HG03432 (cell line): ENCODE measurements at regions not wholly inside any gene's neighbourhood (a gene's known extent, or its start where the extent isn't known, plus 50 kb on each side); places are given as distances from the start of the nearest gene placed in this dataset.

ENCODE experiments used
- ATAC-seq: cut with Tn5 transposase; IDR thresholded peaks from one replicate; pipeline ENCODE4 v1.9.1; 2021; ENCODE audit warnings: mild to moderate bottlenecking, moderate library complexity; ENCODE audit not compliant: unreplicated experiment

DNA sequence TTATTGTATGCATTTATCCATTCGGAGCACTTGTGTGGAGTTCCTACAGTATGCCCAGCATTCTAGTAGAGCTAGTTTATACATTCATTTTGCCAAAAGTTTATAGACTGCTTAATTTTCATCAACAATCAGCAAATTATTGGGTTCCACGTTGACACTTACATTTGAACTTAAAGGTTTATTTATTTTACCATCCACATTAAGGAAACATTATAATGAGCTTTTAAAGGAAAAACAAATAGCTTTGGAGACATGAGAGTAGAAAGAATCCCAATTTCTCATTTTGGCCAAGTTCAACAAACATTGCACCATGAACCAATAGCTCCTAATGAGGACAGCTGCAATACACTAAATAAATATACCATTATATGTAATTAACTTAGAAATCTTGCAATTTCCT, 501.2 kb upstream of the SMIM21 start:
- no peak for ATAC-seq

DNA sequence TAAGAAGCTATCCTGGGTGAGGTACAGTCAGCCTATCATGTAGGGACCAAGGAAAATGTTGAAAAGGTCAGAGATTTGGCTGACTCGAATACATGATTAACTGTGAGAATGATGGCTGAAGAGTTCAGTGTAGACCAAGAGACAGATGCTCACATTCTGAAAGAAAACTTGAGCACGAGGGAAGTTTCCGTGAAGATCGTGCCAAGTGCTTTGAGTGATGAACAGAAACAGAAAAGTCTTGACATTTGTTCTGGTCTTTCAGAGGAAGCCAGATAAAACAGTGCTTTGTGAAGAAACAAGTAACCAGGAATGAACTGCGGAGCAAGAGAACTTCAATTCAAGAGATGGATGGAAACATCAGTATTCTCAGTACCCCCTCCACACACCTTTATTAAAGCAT, 500.3 kb upstream of the SMIM21 start:
- no peak for ATAC-seq

GRCh38 chr18:75926811-75927210, 499.3 kb upstream of the SMIM21 start:
- no peak for ATAC-seq

DNA sequence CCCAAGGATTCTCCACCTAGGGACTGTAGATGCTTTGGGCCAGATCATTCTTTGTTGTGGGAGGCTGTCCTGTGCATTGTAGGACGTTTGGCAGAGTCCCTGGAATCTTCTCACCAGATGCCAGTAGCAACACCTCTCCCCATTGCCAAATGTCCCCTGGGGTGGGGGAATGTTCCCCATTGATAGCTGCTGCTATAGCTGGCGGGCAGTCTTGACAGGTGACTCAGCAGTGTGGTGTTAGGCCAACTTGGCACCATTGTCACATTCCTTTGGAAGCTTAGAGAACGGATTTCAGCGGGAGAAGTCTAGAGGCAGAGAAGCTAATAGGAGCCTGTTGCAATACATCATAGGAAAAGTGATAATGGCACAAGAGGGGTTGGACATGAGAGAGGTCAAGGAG, 495.7 kb upstream of the SMIM21 start:
- ATAC-seq = no peak

GRCh38 chr18:75916624-75916982, 489.1 kb upstream of the SMIM21 start:
- ATAC-seq = no peak

DNA sequence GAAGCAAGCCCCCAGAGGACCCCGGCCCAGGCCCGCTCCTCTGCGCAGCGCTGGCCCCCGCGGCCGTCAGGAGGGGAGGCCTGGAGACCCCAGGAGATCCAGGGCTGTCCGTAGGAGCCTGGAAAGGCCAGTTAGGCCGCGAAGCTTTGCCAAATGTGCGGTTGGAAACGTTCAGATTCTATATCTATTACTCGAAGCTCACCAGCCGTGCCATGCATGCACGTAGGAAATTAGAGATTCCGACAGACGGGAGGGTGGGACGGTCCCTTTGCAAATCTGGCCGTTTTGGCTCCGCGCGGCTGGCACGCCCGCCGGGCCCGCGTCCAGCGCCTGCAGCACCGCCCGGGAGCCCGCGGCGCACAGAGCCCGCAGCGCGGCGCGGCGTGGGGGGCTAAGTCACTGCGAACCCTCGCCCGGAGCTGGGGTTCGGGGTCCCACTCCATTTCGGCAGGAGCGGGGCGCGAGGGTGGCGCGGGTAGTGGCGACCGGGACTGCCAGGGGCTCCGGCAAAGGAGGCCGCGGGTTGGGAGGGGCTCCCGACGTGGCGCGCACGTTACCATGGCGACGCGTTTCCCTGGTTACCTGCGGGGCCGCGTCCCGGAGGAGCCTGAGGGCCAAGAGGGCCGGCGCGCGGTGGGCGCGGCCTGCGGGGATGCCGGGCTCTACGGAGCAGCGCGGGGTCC, 488.6 kb upstream of the SMIM21 start:
- no peak for ATAC-seq

GRCh38 chr18:75912829-75913228, 485.3 kb upstream of the SMIM21 start:
- ATAC-seq = no peak

- no peak for ATAC-seq
Measured at GRCh38 chr18:75904416-75904815, 476.9 kb upstream of the SMIM21 start.

- ATAC-seq = no peak
Measured at GRCh38 chr18:75898651-75899050, 471.1 kb upstream of the SMIM21 start.

DNA sequence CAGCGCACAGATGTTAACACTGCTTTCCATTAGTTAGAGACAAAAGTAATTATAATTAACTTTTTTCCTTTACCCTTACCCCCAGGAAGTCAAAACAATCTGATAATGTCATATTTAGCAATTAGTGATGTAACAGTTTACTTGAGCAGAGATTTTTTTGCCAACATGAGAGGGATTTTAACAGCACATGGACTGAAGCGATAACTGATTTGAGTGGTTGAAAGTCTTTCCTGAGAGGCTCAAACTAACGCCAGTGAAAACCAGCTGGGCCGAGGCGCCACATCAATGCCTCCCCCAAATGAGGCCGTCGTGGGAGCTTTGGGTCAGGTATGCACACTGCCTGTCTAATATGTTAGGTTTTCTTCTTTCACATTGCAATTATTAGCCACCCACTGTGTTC, 469.9 kb upstream of the SMIM21 start:
- no peak for ATAC-seq

- ATAC-seq = no peak
Measured at GRCh38 chr18:75896865-75897264, 469.4 kb upstream of the SMIM21 start.

GRCh38 chr18:75895135-75895534, 467.6 kb upstream of the SMIM21 start:
- ATAC-seq = no peak

DNA sequence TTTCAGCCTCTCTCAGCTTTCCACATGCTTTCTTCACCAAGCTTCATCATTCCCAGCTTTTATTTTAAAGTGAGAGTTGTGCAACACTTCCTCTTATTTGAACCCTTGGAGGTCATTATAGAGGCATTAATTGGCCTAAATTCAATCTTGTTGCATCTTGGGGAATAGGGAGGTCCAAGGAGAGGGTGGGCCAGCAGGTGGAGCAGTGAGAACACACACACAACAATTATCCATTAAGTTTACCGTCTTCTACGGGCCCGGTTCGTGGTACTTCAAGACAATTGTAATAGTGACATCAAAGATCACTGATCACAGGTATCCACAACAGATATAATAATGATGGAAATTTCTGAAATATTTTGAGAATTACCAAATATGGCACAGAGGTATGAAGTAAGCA, 457.2 kb upstream of the SMIM21 start:
- no peak for ATAC-seq

- no peak for ATAC-seq
Measured at GRCh38 chr18:75880925-75881504, 453.5 kb upstream of the SMIM21 start.

- no peak for ATAC-seq
Measured at GRCh38 chr18:75880266-75880665, 452.8 kb upstream of the SMIM21 start.

DNA sequence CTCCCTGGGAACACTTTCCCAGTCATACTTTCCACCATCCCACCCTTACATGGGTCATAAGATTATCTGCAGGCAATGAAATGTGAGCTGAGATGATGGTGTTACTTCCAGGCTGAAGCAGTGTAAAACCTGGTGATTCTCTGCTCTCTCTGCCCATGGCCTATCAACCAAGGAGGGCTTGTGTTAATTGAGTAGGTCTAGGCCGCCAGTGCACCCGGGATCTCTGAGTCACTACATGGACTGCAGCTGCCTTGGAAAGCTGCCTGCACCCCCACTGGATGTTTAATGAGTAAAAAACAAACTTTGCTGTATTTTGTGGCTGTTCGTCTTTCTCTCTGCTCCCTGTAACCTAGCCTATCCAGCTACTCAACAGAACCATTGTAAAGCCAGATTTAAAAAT, 451.7 kb upstream of the SMIM21 start:
- ATAC-seq = no peak

DNA sequence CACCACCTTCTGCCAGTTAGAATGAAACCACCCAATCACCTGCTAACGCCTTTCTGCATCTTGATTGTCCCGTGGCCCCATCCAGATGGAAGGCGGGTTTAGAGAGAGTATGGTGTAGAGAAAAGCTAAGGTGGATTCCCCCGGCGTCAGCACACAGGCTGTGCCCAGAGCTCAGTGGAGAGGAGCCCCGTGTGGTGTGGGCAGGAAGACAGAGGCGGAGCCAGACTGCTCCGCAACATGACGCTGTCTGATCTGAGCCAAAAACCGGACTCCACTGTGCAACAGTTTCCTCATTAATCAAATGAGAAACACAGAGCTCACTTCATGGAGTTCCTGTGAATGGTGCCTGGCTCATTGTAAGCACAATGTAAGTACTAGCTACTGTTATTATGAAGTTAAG, 448.1 kb upstream of the SMIM21 start:
- ATAC-seq = no peak

GRCh38 chr18:75874401-75875089, 447.0 kb upstream of the SMIM21 start:
- no peak for ATAC-seq

DNA sequence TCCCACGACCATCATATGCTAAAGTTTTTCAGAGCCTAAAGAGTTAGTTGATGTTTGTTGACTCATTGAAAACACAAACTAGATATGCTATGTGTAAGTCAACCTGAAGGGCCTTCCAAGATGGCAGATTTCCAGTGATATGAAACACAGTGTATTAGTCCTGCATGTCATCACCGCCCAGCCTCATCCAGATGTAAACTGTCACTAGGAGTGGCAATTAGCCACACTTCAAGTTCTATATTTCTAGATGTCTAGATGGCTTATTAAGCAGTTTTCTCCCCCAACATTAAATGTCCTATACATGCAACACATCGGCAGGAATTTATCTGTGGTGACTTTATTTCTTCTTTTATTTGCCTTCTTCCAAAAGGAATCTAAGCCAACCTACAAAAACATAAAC, 444.1 kb upstream of the SMIM21 start:
- no peak for ATAC-seq

GRCh38 chr18:75869162-75869561, 441.7 kb upstream of the SMIM21 start:
- no peak for ATAC-seq

- no peak for ATAC-seq
Measured at GRCh38 chr18:75868031-75868430, 440.5 kb upstream of the SMIM21 start.

- ATAC-seq = no peak
Measured at GRCh38 chr18:75865639-75866038, 438.1 kb upstream of the SMIM21 start.

DNA sequence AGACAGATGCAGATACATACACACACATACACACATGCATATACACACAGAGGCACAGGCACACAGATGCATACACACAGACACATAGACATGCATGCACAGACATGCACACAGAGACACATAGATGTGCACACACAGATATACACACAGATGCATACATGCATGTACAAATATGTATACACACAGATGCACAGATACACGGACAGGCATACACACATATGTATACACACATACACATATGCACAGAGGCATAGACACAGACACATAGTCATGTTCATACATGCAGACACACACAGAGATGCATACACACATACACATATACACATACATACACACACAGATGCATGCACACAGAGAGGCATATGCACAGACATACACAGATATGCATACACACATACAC, 437.3 kb upstream of the SMIM21 start:
- no peak for ATAC-seq
